ENCODE measurements at regions not wholly inside any gene's neighbourhood (a gene's known extent, or its start where the extent isn't known, plus 50 kb on each side); places are given as distances from the start of the nearest gene placed in this dataset.

GRCh38 chr12:123078120-123078465, 72.8 kb downstream of the PITPNM2 start:
- no peaks in the 10 kb centered on the region for H3K9me3 ChIP-seq
- 92% methylated on average over 6 of the region's 12 CpGs for WGBS
- H3K27ac ChIP-seq (replicated peaks in 1 of 4): no peak overlapping the region
- H3K4me1 ChIP-seq: peaks cover 34 to 73% (median 52%) of the 10 kb centered on the region in 4 donors
- no peak overlapping the region for H3K4me3 ChIP-seq
- H3K36me3 ChIP-seq: no peaks in the 10 kb centered on the region
- H3K27me3 ChIP-seq: no peaks in the 10 kb centered on the region
- no peak for DNase-seq (ENCODE audit: extremely low spot score)
- intact Hi-C loops (cut with DNase I): no loop called here
- TF ChIP-seq POLR2AphosphoS5 (IDR thresholded peaks at IDR 0.05) (no peak), POLR2A (IDR thresholded peaks at IDR 0.05; ENCODE audit: low read depth) (no peak), EP300 (IDR thresholded peaks at IDR 0.05) (no peak), CTCF (IDR thresholded peaks at IDR 0.05) (no peak)

- Histone ChIP-seq H3K36me3 (no peaks in the 10 kb centered on the region), H3K4me1 (peaks cover 34 to 72% (median 53%) of the 10 kb centered on the region in 4 donors), H3K27me3 (no peaks in the 10 kb centered on the region), H3K4me3 (no peak overlapping the region), H3K27ac (replicated peaks in 1 of 4) (peak overlapping the region in 2 of 4 donors; percentile 4 to 77), H3K9me3 (no peaks in the 10 kb centered on the region)
- TF ChIP-seq POLR2A (IDR thresholded peaks at IDR 0.05; ENCODE audit: low read depth) (no peak), CTCF (IDR thresholded peaks at IDR 0.05) (no peak), EP300 (IDR thresholded peaks at IDR 0.05) (no peak), POLR2AphosphoS5 (IDR thresholded peaks at IDR 0.05) (no peak)
- 84% methylated on average over 20 of the region's 22 CpGs for WGBS
- DNase-seq (ENCODE audit: extremely low spot score): no peak
- intact Hi-C loops (cut with DNase I): no loop called here
Observed at GRCh38 chr12:123077298-123078119, 73.4 kb downstream of the PITPNM2 start.

GRCh38 chr12:123076604-123077297, 74.1 kb downstream of the PITPNM2 start:
- TF ChIP-seq POLR2A (IDR thresholded peaks at IDR 0.05; ENCODE audit: low read depth) (no peak), POLR2AphosphoS5 (IDR thresholded peaks at IDR 0.05) (no peak)
- H3K36me3 ChIP-seq: no peaks in the 10 kb centered on the region
- peaks cover 41 to 72% (median 59%) of the 10 kb centered on the region in 4 donors for H3K4me1 ChIP-seq
- peak overlapping the region in 3 of 4 donors; percentile 22 to 77 (median 56) for H3K27ac ChIP-seq (replicated peaks in 1 of 4)
- no peaks in the 10 kb centered on the region for H3K9me3 ChIP-seq
- WGBS: 82% methylated on average over 4 of the region's 11 CpGs
- intact Hi-C loops (cut with DNase I): no loop called here
- H3K27me3 ChIP-seq: no peaks in the 10 kb centered on the region
- no peak overlapping the region for H3K4me3 ChIP-seq
- DNase-seq (ENCODE audit: extremely low spot score): no peak

GRCh38 chr12:123075646-123076171, 75.2 kb downstream of the PITPNM2 start:
- Histone ChIP-seq H3K27me3 (no peaks in the 10 kb centered on the region), H3K4me1 (peaks cover 51 to 79% (median 66%) of the 10 kb centered on the region in 4 donors), H3K4me3 (peak overlapping the region in 3 of 4 donors; percentile 3 to 10 (median 7)), H3K36me3 (no peaks in the 10 kb centered on the region), H3K27ac (replicated peaks in 1 of 4) (peak overlapping the region; percentile 22 to 77 (median 60)), H3K9me3 (no peaks in the 10 kb centered on the region)
- DNase-seq (ENCODE audit: extremely low spot score): no peak
- TF ChIP-seq EP300 (IDR thresholded peaks at IDR 0.05) (no peak), CTCF (IDR thresholded peaks at IDR 0.05) (peak; percentile 17 to 29 (median 24)), POLR2AphosphoS5 (IDR thresholded peaks at IDR 0.05) (no peak), POLR2A (IDR thresholded peaks at IDR 0.05; ENCODE audit: low read depth) (no peak)
- intact Hi-C loops (cut with DNase I): no loop called here
- WGBS: 53% methylated on average over 16 of the region's 16 CpGs

- no peaks in the 10 kb centered on the region for H3K36me3 ChIP-seq
- H3K27ac ChIP-seq (replicated peaks in 1 of 4): peak overlapping the region; percentile 22 to 77 (median 60)
- TF ChIP-seq EP300 (IDR thresholded peaks at IDR 0.05) (no peak), POLR2AphosphoS5 (IDR thresholded peaks at IDR 0.05) (no peak), CTCF (IDR thresholded peaks at IDR 0.05) (no peak), POLR2A (IDR thresholded peaks at IDR 0.05; ENCODE audit: low read depth) (no peak)
- intact Hi-C loops (cut with DNase I): no loop called here
- H3K9me3 ChIP-seq: no peaks in the 10 kb centered on the region
- no peak for DNase-seq (ENCODE audit: extremely low spot score)
- peak overlapping the region in 3 of 4 donors; percentile 3 to 10 (median 7) for H3K4me3 ChIP-seq
- WGBS: 47% methylated on average over 10 of the region's 11 CpGs
- H3K4me1 ChIP-seq: peaks cover 56 to 85% (median 72%) of the 10 kb centered on the region in 4 donors
- no peaks in the 10 kb centered on the region for H3K27me3 ChIP-seq
Observed at GRCh38 chr12:123075087-123075645, 75.7 kb downstream of the PITPNM2 start.

Measured in esophagus muscularis mucosa (tissue), 4 donors.